HG03457 (cell line): ENCODE measurements at regions not wholly inside any gene's neighbourhood (a gene's known extent, or its start where the extent isn't known, plus 50 kb on each side); places are given as distances from the start of the nearest gene placed in this dataset.

Experiments used
- ATAC-seq: cut with Tn5 transposase; IDR thresholded peaks from one replicate; pipeline ENCODE4 v1.9.1; 2021; ENCODE audit warnings: moderate number of reproducible peaks; ENCODE audit not compliant: unreplicated experiment

GRCh38 chr13:59464926-59465325 is 698.8 kb downstream of the DIAPH3 start:
- no peak for ATAC-seq

- no peak for ATAC-seq
These were observed 695.3 kb downstream of the DIAPH3 start for GRCh38 chr13:59468396-59468795.

- no peak for ATAC-seq
These were observed 692.6 kb downstream of the DIAPH3 start for GRCh38 chr13:59471106-59471505.

- ATAC-seq = no peak
These were observed 691.6 kb downstream of the DIAPH3 start for GRCh38 chr13:59472134-59472533.

GRCh38 chr13:59474696-59475095 is 689.0 kb downstream of the DIAPH3 start:
- no peak for ATAC-seq

GRCh38 chr13:59475911-59476310 is 687.8 kb downstream of the DIAPH3 start:
- no peak for ATAC-seq

- no peak for ATAC-seq
These were observed 687.4 kb downstream of the DIAPH3 start for GRCh38 chr13:59476366-59476765.

- ATAC-seq = no peak
These were observed 686.7 kb downstream of the DIAPH3 start for GRCh38 chr13:59477011-59477410.

GRCh38 chr13:59478908-59479307 is 684.8 kb downstream of the DIAPH3 start:
- no peak for ATAC-seq

GRCh38 chr13:59479629-59480028 is 684.1 kb downstream of the DIAPH3 start:
- ATAC-seq = no peak

- no peak for ATAC-seq
These were observed 683.1 kb downstream of the DIAPH3 start for GRCh38 chr13:59480396-59481259.

- no peak for ATAC-seq
These were observed 680.1 kb downstream of the DIAPH3 start for GRCh38 chr13:59483501-59484145.

GRCh38 chr13:59487883-59488282 is 675.8 kb downstream of the DIAPH3 start:
- ATAC-seq = no peak

- no peak for ATAC-seq
These were observed 675.3 kb downstream of the DIAPH3 start for GRCh38 chr13:59488436-59488835.

GRCh38 chr13:59490651-59491050 is 673.1 kb downstream of the DIAPH3 start:
- no peak for ATAC-seq

- ATAC-seq = no peak
These were observed 671.6 kb downstream of the DIAPH3 start for GRCh38 chr13:59492030-59492636.

GRCh38 chr13:59493436-59493965 is 670.2 kb downstream of the DIAPH3 start:
- no peak for ATAC-seq

- no peak for ATAC-seq
These were observed 669.6 kb downstream of the DIAPH3 start for GRCh38 chr13:59494151-59494550.

GRCh38 chr13:59494560-59494970 is 669.2 kb downstream of the DIAPH3 start:
- no peak for ATAC-seq

GRCh38 chr13:59495299-59495698 is 668.4 kb downstream of the DIAPH3 start:
- ATAC-seq = no peak

GRCh38 chr13:59495936-59496512 is 667.7 kb downstream of the DIAPH3 start:
- no peak for ATAC-seq
